HEK293T (cell line): ENCODE measurements at regions not wholly inside any gene's neighbourhood (a gene's known extent, or its start where the extent isn't known, plus 50 kb on each side); places are given as distances from the start of the nearest gene placed in this dataset.

Source experiments
- BHLHE40 ChIP-seq: fragments of 450-650 bp; IDR thresholded peaks from 2 replicates; pipeline ENCODE4 v1.6.1; 2016; ENCODE audit warnings: mild to moderate bottlenecking, moderate library complexity, borderline replicate concordance
- CTBP1 ChIP-seq: fragments of 450-650 bp; IDR thresholded peaks from 2 replicates; pipeline ENCODE4 v1.6.1; 2016; ENCODE audit warnings: borderline replicate concordance
- FOXK2 ChIP-seq: fragments of 450-650 bp; IDR thresholded peaks from 2 replicates; pipeline ENCODE4 v1.6.1; 2016; ENCODE audit warnings: mild to moderate bottlenecking
- FOXM1 ChIP-seq: fragments of 450-650 bp; IDR thresholded peaks from 2 replicates; pipeline ENCODE4 v1.6.1; 2017; ENCODE audit warnings: mild to moderate bottlenecking, borderline replicate concordance
- HDGF ChIP-seq: fragments of 450-650 bp; IDR thresholded peaks from 2 replicates; pipeline ENCODE4 v1.6.1; 2017; ENCODE audit warnings: antibody characterized with exemption, borderline replicate concordance
- L3MBTL2 ChIP-seq: fragments of 450-650 bp; conservative IDR thresholded peaks from 2 replicates; pipeline ENCODE4 v1.6.1; 2016; ENCODE audit warnings: mild to moderate bottlenecking
- NFRKB ChIP-seq: fragments of 450-650 bp; IDR thresholded peaks from 2 replicates; pipeline ENCODE4 v1.6.1; 2016; ENCODE audit warnings: mild to moderate bottlenecking, moderate library complexity
- SP1 ChIP-seq: fragments of 450-650 bp; IDR thresholded peaks from 2 replicates; pipeline ENCODE4 v1.6.1; 2017
- SUZ12 ChIP-seq: fragments of 450-650 bp; IDR thresholded peaks from 2 replicates; pipeline ENCODE4 v1.6.1; 2016; ENCODE audit warnings: mild to moderate bottlenecking
- TF ChIP-seq, protein P1 (sequence below): fragments of 450-650 bp; IDR thresholded peaks from 2 replicates; pipeline ENCODE4 v1.6.1; 2016

- no peak for TF ChIP-seq BHLHE40
- no peak for TF ChIP-seq HDGF
- TF ChIP-seq SUZ12, result no peak
- TF ChIP-seq SP1, result no peak
- TF ChIP-seq, protein P1, sequence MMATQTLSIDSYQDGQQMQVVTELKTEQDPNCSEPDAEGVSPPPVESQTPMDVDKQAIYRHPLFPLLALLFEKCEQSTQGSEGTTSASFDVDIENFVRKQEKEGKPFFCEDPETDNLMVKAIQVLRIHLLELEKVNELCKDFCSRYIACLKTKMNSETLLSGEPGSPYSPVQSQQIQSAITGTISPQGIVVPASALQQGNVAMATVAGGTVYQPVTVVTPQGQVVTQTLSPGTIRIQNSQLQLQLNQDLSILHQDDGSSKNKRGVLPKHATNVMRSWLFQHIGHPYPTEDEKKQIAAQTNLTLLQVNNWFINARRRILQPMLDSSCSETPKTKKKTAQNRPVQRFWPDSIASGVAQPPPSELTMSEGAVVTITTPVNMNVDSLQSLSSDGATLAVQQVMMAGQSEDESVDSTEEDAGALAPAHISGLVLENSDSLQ, result no peak
- no peak for TF ChIP-seq FOXM1
- no peak for TF ChIP-seq CTBP1
- TF ChIP-seq L3MBTL2, result no peak
- no peak for TF ChIP-seq NFRKB
- no peak for TF ChIP-seq FOXK2
These were observed 247.7 kb upstream of the IRS2 start for GRCh38 chr13:110034031-110034549.
